ENCODE measurements at regions not wholly inside any gene's neighbourhood (a gene's known extent, or its start where the extent isn't known, plus 50 kb on each side); places are given as distances from the start of the nearest gene placed in this dataset.

DNA sequence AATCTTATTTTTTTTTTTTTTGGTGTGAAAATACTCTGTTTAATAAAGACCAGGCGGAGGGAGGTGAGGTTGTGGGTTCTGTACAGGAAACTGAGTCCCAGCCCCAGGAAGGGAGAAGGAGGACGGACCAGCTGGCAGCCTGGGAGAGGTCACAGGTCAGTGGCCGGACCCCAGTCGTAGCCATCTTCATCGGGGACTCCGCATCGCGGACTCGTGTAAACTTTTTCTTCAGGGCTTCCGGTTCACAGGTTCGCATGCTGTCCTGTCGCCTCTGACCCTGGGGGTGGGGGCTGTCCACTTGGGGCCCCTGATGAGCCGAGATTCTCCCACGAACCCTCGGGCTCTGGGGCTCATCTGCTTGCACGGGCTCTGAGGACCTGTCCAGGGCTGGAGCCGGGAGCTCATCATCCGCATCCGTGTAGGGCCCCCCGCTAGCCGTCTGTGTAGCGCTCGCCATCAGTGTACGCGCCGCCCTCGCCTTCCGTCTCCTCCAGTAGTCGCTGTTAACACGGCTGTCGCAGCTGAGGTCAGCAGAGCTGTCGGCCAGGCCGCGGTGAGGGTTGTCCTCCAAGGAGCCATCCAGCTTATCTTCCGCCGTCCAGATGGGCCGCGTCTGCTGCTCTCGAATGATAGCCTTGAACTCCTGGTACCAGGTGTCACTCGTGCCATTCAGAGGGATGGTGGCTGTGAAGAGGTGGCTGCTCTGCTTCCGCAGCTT is 975.7 kb upstream of the PRMT6 start (continued):
- TF ChIP-seq SUPT20H (IDR thresholded peaks at IDR 0.05; ENCODE audit: borderline replicate concordance, control insufficient read depth, low read depth, low read length) (no peak), SMAD1 (IDR thresholded peaks at IDR 0.05; ENCODE audit: low read depth, partially characterized antibody) (no peak), KLF5 (IDR thresholded peaks at IDR 0.05; ENCODE audit: partially characterized antibody) (no peak), SRF (IDR thresholded peaks at IDR 0.05; ENCODE audit: low read depth in 2 of 2, low read length in 2 of 2) (no peak), JUND (IDR thresholded peaks at IDR 0.05; ENCODE audit: low read depth, low read length) (no peak)
- TF ChIP-seq, protein P1, sequence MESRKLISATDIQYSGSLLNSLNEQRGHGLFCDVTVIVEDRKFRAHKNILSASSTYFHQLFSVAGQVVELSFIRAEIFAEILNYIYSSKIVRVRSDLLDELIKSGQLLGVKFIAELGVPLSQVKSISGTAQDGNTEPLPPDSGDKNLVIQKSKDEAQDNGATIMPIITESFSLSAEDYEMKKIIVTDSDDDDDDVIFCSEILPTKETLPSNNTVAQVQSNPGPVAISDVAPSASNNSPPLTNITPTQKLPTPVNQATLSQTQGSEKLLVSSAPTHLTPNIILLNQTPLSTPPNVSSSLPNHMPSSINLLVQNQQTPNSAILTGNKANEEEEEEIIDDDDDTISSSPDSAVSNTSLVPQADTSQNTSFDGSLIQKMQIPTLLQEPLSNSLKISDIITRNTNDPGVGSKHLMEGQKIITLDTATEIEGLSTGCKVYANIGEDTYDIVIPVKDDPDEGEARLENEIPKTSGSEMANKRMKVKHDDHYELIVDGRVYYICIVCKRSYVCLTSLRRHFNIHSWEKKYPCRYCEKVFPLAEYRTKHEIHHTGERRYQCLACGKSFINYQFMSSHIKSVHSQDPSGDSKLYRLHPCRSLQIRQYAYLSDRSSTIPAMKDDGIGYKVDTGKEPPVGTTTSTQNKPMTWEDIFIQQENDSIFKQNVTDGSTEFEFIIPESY (IDR thresholded peaks at IDR 0.05), result no peak

DNA sequence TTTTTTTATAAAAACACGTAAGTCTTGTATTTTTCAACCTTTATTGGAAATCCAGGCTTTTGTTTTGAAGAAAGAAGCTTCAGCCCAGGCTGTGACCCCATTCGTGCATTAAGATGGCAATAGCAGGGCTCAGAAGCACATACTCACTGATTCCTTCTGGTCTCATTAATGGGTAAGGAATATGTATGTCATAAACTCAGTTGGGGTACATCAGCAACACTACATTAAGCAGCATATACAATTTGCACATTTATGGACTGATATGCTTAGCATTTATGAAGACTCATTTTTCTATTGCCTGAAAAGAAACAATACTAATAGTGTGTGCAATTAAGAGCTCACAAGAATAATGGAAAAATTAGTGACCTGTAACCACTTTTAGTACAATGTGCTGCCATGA is 945.4 kb upstream of the PRMT6 start:
- POLR2A ChIA-PET, result no interaction called here
- Histone ChIP-seq H3K4me2 (ENCODE audit: control insufficient read depth, insufficient read depth) (no peak overlapping the region), H3K9me3 (replicated peaks; ENCODE audit: control insufficient read depth, insufficient read depth, low read length) (no peaks in the 10 kb centered on the region), H3K4me1 (ENCODE audit: control insufficient read depth, insufficient read depth, low read length) (no peaks in the 10 kb centered on the region), H2AFZ (ENCODE audit: control insufficient read depth, low read depth, low read length) (no peak overlapping the region), H3K27me3 (replicated peaks in 1 of 2; ENCODE audit: control insufficient read depth in 2 of 2, insufficient read depth in 2 of 2, low read length in 1 of 2) (no peaks in the 10 kb centered on the region), H3K27ac (ENCODE audit: control insufficient read depth, insufficient read depth) (no peak overlapping the region), H3K9ac (ENCODE audit: control insufficient read depth, insufficient read depth, low read length) (no peak overlapping the region), H3K36me3 (ENCODE audit: control insufficient read depth in 2 of 2, insufficient read depth in 2 of 2, low read length in 1 of 2) (no peaks in the 10 kb centered on the region), H3K4me3 (no peak overlapping the region), H4K20me1 (ENCODE audit: control insufficient read depth, insufficient read depth) (no peaks in the 10 kb centered on the region), H3K79me2 (ENCODE audit: control insufficient read depth, insufficient read depth, low read length) (no peaks in the 10 kb centered on the region)
- in situ Hi-C loops (cut with MboI), result no loop called here
- RAD21 ChIA-PET (ENCODE audit: unreplicated experiment), result no interaction called here
- FAIRE-seq, result no peak
- DNase-seq (ENCODE audit: low read depth, low spot score), result no peak
- intact Hi-C loops (cut with micrococcal nuclease; ENCODE audit: unreplicated experiment), result no loop called here
- no peak for ATAC-seq
- CTCF ChIA-PET, result no interaction called here
- no TSS peak for BruUV-seq (replicated peaks)
- SMC1A ChIA-PET (ENCODE audit: uncharacterized antibody, unreplicated experiment), result no interaction called here
- 6% methylated on average over 2 of the region's 2 CpGs for WGBS (ENCODE audit: insufficient coverage, insufficient replicate concordance, low lambda C conversion rate, missing lambda C conversion rate)
- no peak for TF ChIP-seq KAT2A (conservative IDR thresholded peaks at IDR 0.05; ENCODE audit: control insufficient read depth, low read depth, low read length)
- TF ChIP-seq FOXM1 (IDR thresholded peaks at IDR 0.05; ENCODE audit: low read depth, low read length), result no peak
- TF ChIP-seq, protein P2, sequence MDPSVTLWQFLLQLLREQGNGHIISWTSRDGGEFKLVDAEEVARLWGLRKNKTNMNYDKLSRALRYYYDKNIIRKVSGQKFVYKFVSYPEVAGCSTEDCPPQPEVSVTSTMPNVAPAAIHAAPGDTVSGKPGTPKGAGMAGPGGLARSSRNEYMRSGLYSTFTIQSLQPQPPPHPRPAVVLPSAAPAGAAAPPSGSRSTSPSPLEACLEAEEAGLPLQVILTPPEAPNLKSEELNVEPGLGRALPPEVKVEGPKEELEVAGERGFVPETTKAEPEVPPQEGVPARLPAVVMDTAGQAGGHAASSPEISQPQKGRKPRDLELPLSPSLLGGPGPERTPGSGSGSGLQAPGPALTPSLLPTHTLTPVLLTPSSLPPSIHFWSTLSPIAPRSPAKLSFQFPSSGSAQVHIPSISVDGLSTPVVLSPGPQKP (IDR thresholded peaks at IDR 0.05; ENCODE audit: low read depth, low read length), result no peak
- no peak for TF ChIP-seq PAX5 (IDR thresholded peaks at IDR 0.05; ENCODE audit: borderline replicate concordance, low read depth, low read length)
- TF ChIP-seq MTA2 (IDR thresholded peaks at IDR 0.05; ENCODE audit: low read depth), result no peak
- no peak for TF ChIP-seq SMAD1 (IDR thresholded peaks at IDR 0.05; ENCODE audit: low read depth, partially characterized antibody)
- no peak for TF ChIP-seq MEF2A (IDR thresholded peaks at IDR 0.05; ENCODE audit: insufficient read depth, low read depth, low read length)
- TF ChIP-seq, protein P3, sequence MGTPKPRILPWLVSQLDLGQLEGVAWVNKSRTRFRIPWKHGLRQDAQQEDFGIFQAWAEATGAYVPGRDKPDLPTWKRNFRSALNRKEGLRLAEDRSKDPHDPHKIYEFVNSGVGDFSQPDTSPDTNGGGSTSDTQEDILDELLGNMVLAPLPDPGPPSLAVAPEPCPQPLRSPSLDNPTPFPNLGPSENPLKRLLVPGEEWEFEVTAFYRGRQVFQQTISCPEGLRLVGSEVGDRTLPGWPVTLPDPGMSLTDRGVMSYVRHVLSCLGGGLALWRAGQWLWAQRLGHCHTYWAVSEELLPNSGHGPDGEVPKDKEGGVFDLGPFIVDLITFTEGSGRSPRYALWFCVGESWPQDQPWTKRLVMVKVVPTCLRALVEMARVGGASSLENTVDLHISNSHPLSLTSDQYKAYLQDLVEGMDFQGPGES (IDR thresholded peaks at IDR 0.05), result no peak
- TF ChIP-seq, protein P4, sequence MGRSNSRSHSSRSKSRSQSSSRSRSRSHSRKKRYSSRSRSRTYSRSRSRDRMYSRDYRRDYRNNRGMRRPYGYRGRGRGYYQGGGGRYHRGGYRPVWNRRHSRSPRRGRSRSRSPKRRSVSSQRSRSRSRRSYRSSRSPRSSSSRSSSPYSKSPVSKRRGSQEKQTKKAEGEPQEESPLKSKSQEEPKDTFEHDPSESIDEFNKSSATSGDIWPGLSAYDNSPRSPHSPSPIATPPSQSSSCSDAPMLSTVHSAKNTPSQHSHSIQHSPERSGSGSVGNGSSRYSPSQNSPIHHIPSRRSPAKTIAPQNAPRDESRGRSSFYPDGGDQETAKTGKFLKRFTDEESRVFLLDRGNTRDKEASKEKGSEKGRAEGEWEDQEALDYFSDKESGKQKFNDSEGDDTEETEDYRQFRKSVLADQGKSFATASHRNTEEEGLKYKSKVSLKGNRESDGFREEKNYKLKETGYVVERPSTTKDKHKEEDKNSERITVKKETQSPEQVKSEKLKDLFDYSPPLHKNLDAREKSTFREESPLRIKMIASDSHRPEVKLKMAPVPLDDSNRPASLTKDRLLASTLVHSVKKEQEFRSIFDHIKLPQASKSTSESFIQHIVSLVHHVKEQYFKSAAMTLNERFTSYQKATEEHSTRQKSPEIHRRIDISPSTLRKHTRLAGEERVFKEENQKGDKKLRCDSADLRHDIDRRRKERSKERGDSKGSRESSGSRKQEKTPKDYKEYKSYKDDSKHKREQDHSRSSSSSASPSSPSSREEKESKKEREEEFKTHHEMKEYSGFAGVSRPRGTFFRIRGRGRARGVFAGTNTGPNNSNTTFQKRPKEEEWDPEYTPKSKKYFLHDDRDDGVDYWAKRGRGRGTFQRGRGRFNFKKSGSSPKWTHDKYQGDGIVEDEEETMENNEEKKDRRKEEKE (IDR thresholded peaks at IDR 0.05), result no peak
- TF ChIP-seq CREB1 (IDR thresholded peaks at IDR 0.05; ENCODE audit: low read depth), result no peak
- no peak for TF ChIP-seq SMC3 (IDR thresholded peaks at IDR 0.05; ENCODE audit: borderline replicate concordance, low read length)
- TF ChIP-seq ATF7 (IDR thresholded peaks at IDR 0.05; ENCODE audit: low read depth), result no peak

Data from GM12878 (cell line).